NT2/D1 (cell line): ENCODE measurements at regions not wholly inside any gene's neighbourhood (a gene's known extent, or its start where the extent isn't known, plus 50 kb on each side); places are given as distances from the start of the nearest gene placed in this dataset.

Experiments
- SUZ12 ChIP-seq: IDR thresholded peaks from 2 replicates; pipeline ENCODE4 v1.6.1; 2011; ENCODE audit not compliant: insufficient read length, insufficient read depth; ENCODE audit errors: extremely low read depth
- ZNF274 ChIP-seq: IDR thresholded peaks from 2 replicates; pipeline ENCODE4 v1.6.1; 2011; ENCODE audit warnings: mild to moderate bottlenecking, low read depth, low read length

DNA sequence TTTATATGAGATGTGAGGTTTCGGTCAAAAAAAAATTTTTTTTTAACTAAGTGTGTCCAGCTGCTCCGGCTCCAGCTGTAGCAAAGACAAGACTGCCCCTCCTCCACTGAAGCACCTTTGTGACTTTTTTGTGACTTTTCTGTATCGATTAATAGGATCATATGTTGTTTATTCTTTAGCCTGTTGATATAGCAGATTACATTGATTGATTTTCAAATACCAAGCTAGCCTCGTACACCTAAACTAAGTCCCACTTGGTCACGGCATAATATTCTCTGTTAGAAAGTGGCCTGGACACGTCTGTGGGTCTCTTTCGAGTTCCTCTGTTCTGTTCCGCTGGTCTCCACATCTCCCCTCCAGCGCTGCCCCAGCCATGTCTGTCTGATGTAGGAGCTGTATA is 126.8 kb downstream of the IGLL1 start:
- no peak for TF ChIP-seq SUZ12
- TF ChIP-seq ZNF274: no peak
